ENCODE measurements at regions not wholly inside any gene's neighbourhood (a gene's known extent, or its start where the extent isn't known, plus 50 kb on each side); places are given as distances from the start of the nearest gene placed in this dataset.

DNA sequence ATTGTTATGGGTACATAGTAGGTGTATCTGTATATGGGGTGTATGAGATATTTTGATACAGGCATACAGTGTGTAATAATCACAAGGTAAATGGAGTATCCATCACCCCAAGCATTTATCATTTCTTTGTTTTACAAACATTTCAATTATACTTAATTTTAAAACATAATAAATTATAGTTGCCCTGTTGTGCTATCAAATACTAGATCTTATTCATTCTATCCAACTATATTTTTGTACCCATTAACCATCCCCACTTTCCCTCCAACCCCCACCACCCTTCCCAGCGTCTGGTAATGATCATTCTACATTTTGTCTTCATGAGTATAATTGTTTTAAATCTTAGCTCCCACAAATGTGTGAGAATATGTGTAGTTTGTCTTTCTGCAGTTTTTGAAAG is 302.6 kb downstream of the FOXG1 start:
- H3K27ac ChIP-seq: no peak overlapping the region
- DNase-seq (no peak), ATAC-seq (no peak)
- no peak for TF ChIP-seq CTCF (IDR thresholded peaks at IDR 0.05)
- H3K27me3 ChIP-seq (ENCODE audit: insufficient read depth in 3 of 3, low read length in 2 of 3): no peaks in the 10 kb centered on the region
- intact Hi-C loops (cut with DNase I): no loop called here
- no peaks in the 10 kb centered on the region for H3K4me1 ChIP-seq
- H3K4me3 ChIP-seq: no peak overlapping the region
- H3K36me3 ChIP-seq (ENCODE audit: insufficient read depth in 1 of 2, low read depth in 1 of 2): no peaks in the 10 kb centered on the region
- H3K9me3 ChIP-seq: no peaks in the 10 kb centered on the region
- 66 to 76% (median 74%) methylated on average over 1 of the region's 1 CpG for WGBS, 3 donors

DNA sequence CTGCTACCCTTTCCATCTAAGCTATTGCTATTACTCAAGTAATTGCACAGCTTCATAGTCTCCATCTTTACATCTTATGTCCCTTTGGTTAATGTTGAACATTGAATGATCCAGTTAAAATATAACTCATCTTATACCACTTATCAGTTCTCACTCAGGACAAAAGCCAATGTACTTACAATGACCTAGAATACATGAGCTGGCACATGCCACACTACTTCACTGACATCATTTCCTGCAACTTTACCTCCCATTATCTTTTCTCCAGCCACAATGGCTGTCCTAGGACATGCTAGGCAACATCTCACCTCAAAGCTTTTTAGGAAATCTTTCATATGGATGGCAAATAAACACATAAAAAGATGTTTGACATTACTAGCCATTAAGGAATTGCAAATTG is 309.2 kb downstream of the FOXG1 start:
- intact Hi-C loops (cut with DNase I): no loop called here

DNA sequence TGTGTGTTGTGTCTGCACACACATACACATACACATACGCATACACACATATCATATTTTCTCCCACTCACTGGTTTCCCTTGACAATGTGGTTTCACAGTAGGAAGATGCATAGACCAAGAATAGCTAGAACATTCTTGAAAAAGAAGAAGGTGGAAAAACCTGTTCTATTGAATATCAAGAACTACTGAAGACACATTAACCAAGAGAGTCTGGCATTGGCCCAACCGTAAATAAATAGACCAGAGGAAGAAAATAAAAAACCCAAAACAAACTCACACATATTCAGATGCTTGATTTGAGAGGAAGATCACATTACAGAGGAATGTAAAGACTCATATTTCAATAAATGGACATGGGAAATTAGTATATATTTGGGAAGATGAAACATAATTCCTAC is 311.3 kb downstream of the FOXG1 start:
- H3K4me3 ChIP-seq: no peak overlapping the region
- H3K9me3 ChIP-seq: no peaks in the 10 kb centered on the region
- no peak overlapping the region for H3K27ac ChIP-seq
- no peak for TF ChIP-seq CTCF (IDR thresholded peaks at IDR 0.05)
- ATAC-seq (no peak), DNase-seq (no peak)
- intact Hi-C loops (cut with DNase I): no loop called here
- no peaks in the 10 kb centered on the region for H3K4me1 ChIP-seq
- no peaks in the 10 kb centered on the region for H3K27me3 ChIP-seq (ENCODE audit: insufficient read depth in 3 of 3, low read length in 2 of 3)
- WGBS, 3 donors: 83 to 86% (median 84%) methylated on average over 2 of the region's 2 CpGs
- H3K36me3 ChIP-seq (ENCODE audit: insufficient read depth in 1 of 2, low read depth in 1 of 2): no peaks in the 10 kb centered on the region

More for the DNA sequence above, 309.2 kb downstream of the FOXG1 start:
- no peaks in the 10 kb centered on the region for H3K9me3 ChIP-seq
- H3K4me3 ChIP-seq: no peak overlapping the region
- no peak for TF ChIP-seq CTCF (IDR thresholded peaks at IDR 0.05)
- H3K27me3 ChIP-seq (ENCODE audit: insufficient read depth in 3 of 3, low read length in 2 of 3): no peaks in the 10 kb centered on the region
- ATAC-seq (no peak), DNase-seq (no peak)
- H3K4me1 ChIP-seq: no peaks in the 10 kb centered on the region
- no peak overlapping the region for H3K27ac ChIP-seq
- no peaks in the 10 kb centered on the region for H3K36me3 ChIP-seq (ENCODE audit: insufficient read depth in 1 of 2, low read depth in 1 of 2)

DNA sequence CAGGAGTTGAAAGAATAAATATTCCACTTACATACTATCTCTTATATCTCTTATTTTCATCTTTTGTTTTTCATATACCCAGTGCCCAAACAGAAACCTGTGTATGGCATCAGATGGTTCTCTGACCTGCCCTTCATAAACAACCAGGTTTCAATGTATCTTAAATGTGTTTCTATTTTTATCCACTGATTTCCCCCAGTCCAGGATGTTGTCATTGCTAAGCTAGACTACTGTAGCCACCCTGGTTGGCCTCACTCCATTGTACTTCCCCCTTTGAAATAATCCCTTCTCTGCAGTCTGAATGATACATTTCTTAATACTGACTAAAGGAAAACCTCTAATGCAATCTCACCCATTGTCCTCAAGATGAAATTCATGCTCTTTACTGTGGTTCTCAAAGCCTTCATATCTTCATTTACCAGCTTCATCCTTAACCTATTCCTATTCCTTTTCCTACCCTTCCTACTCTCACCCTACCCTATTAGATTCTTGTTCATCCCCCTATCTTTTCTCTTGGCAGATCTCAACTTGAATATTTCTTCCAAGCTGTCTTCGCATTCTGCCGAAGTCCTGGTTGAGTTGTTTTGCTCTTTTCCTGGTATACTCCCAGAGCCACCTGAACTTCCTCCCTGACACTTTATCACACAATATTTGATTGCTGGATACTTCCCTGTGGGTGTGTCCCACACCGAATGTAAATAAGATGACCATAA is 312.4 kb downstream of the FOXG1 start:
- no peaks in the 10 kb centered on the region for H3K36me3 ChIP-seq (ENCODE audit: insufficient read depth in 1 of 2, low read depth in 1 of 2)
- no peaks in the 10 kb centered on the region for H3K4me1 ChIP-seq
- 88 to 91% (median 88%) methylated on average over 3 of the region's 3 CpGs for whole genome bisulfite sequencing, 3 donors
- intact Hi-C loops (cut with DNase I): no loop called here
- DNase-seq: no peak
- no peaks in the 10 kb centered on the region for H3K9me3 ChIP-seq
- no peak overlapping the region for H3K4me3 ChIP-seq
- H3K27ac ChIP-seq: no peak overlapping the region
- no peak for ATAC-seq
- TF ChIP-seq CTCF (IDR thresholded peaks at IDR 0.05): no peak
- no peaks in the 10 kb centered on the region for H3K27me3 ChIP-seq (ENCODE audit: insufficient read depth in 3 of 3, low read length in 2 of 3)

- H3K36me3 ChIP-seq (ENCODE audit: insufficient read depth in 1 of 2, low read depth in 1 of 2): no peaks in the 10 kb centered on the region
- no peak overlapping the region for H3K27ac ChIP-seq
- H3K4me1 ChIP-seq: no peaks in the 10 kb centered on the region
- TF ChIP-seq CTCF (IDR thresholded peaks at IDR 0.05): no peak
- intact Hi-C loops (cut with DNase I): no loop called here
- WGBS, 3 donors: 14 to 21% (median 16%) methylated on average over 3 of the region's 3 CpGs
- ATAC-seq: no peak
- H3K9me3 ChIP-seq: no peaks in the 10 kb centered on the region
- no peaks in the 10 kb centered on the region for H3K27me3 ChIP-seq (ENCODE audit: insufficient read depth in 3 of 3, low read length in 2 of 3)
- H3K4me3 ChIP-seq: no peak overlapping the region
- no peak for DNase-seq
Observed at GRCh38 chr14:29085546-29085945, 319.0 kb downstream of the FOXG1 start.

All from psoas muscle (tissue), 7 donors.